ENCODE measurements at regions not wholly inside any gene's neighbourhood (a gene's known extent, or its start where the extent isn't known, plus 50 kb on each side); places are given as distances from the start of the nearest gene placed in this dataset.

GRCh38 chr2:17296686-17297085 lies 221.6 kb downstream of the RAD51AP2 start:
- TF ChIP-seq YY1 (IDR thresholded peaks at IDR 0.05; ENCODE audit: low read depth) (no peak), FOSL2 (IDR thresholded peaks at IDR 0.05; ENCODE audit: borderline replicate concordance, low read depth) (no peak), USF2 (IDR thresholded peaks at IDR 0.05; ENCODE audit: borderline replicate concordance, low read depth, low read length) (no peak), RXRA (IDR thresholded peaks at IDR 0.05; ENCODE audit: borderline replicate concordance, low read depth) (no peak)
- H3K4me3 ChIP-seq (ENCODE audit: low read depth in 2 of 2, low read length in 1 of 2): no peak overlapping the region
- POLR2A ChIA-PET: no interaction called here
- no peak for DNase-seq
- H3K9me3 ChIP-seq: no peaks in the 10 kb centered on the region
- no peaks in the 10 kb centered on the region for H3K9me2 ChIP-seq
- H3K4me2 ChIP-seq: no peak overlapping the region
- H3K9ac ChIP-seq: no peak overlapping the region
- no peaks in the 10 kb centered on the region for H3K79me2 ChIP-seq (ENCODE audit: insufficient read depth)
- H2AFZ ChIP-seq (ENCODE audit: low read depth): no peak overlapping the region
- no peak overlapping the region for H3K27ac ChIP-seq (ENCODE audit: low read depth in 2 of 2, low read length in 1 of 2)
- no peaks in the 10 kb centered on the region for H4K20me1 ChIP-seq (ENCODE audit: insufficient read depth)
- CTCF ChIA-PET: interaction anchor here (1.0 to 7.6 kb wide), 3 partner anchors 12 to 540 kb away, joined by 3 to 69 read pairs (median 5); no protein-coding TSS in a partner anchor
- H3K4me1 ChIP-seq (ENCODE audit: control insufficient read depth in 1 of 2, insufficient read depth in 2 of 2, low read depth in 1 of 2, low read length in 1 of 2): no peaks in the 10 kb centered on the region
- no peaks in the 10 kb centered on the region for H3F3A ChIP-seq (replicated peaks; ENCODE audit: insufficient read depth)
- H3K36me3 ChIP-seq (replicated peaks in 1 of 2; ENCODE audit: control insufficient read depth in 1 of 2, insufficient read depth in 2 of 2, low read length in 1 of 2): no peaks in the 10 kb centered on the region
- H3K27me3 ChIP-seq (ENCODE audit: insufficient read depth): no peaks in the 10 kb centered on the region

DNA sequence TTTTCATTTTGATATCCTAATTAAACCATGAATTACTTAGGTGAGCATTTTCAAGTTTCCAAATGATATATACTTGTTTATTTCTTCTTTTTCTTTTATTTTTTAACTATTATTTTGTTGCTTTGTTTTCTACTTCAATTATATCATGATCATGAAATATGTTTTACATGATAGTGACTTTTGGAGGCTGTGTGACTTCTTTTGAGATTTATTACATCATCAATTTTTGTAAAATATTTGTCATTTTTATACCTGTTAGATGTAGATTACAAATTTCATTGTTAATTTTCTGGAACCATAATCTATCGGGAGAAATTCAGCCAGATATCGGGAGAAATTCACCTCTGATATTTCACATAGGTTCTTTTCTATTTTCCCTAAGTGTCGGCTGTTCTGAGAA lies 228.6 kb downstream of the RAD51AP2 start:
- ChIA-PET POLR2A (no interaction called here), CTCF (no interaction called here)
- Histone ChIP-seq H3K9ac (no peak overlapping the region), H3K27me3 (ENCODE audit: insufficient read depth) (no peaks in the 10 kb centered on the region), H3K4me3 (ENCODE audit: low read depth in 2 of 2, low read length in 1 of 2) (no peak overlapping the region), H4K20me1 (ENCODE audit: insufficient read depth) (no peaks in the 10 kb centered on the region), H3K36me3 (replicated peaks in 1 of 2; ENCODE audit: control insufficient read depth in 1 of 2, insufficient read depth in 2 of 2, low read length in 1 of 2) (no peaks in the 10 kb centered on the region), H3K27ac (ENCODE audit: low read depth in 2 of 2, low read length in 1 of 2) (no peak overlapping the region), H3K4me1 (ENCODE audit: control insufficient read depth in 1 of 2, insufficient read depth in 2 of 2, low read depth in 1 of 2, low read length in 1 of 2) (no peaks in the 10 kb centered on the region), H3K79me2 (ENCODE audit: insufficient read depth) (no peaks in the 10 kb centered on the region), H3K9me3 (no peaks in the 10 kb centered on the region), H3K4me2 (no peak overlapping the region), H2AFZ (ENCODE audit: low read depth) (no peak overlapping the region), H3K9me2 (no peaks in the 10 kb centered on the region), H3F3A (replicated peaks; ENCODE audit: insufficient read depth) (no peaks in the 10 kb centered on the region)
- no peak for DNase-seq
- TF ChIP-seq NRF1 (IDR thresholded peaks at IDR 0.05; ENCODE audit: low read depth, low read length) (no peak), GATA2 (CRISPR knock-in tag; IDR thresholded peaks at IDR 0.05) (no peak), POLR2AphosphoS5 (IDR thresholded peaks at IDR 0.05; ENCODE audit: low read depth, low read length) (no peak), FOXJ3 (CRISPR knock-in tag; IDR thresholded peaks at IDR 0.05) (no peak), EZH2phosphoT487 (IDR thresholded peaks at IDR 0.05; ENCODE audit: borderline replicate concordance, low read depth) (no peak), TEAD4 (IDR thresholded peaks at IDR 0.05; ENCODE audit: borderline replicate concordance, insufficient read depth) (no peak), JUND (IDR thresholded peaks at IDR 0.05) (no peak), USF2 (IDR thresholded peaks at IDR 0.05; ENCODE audit: borderline replicate concordance, low read depth, low read length) (no peak), GABPA (IDR thresholded peaks at IDR 0.05; ENCODE audit: low read depth) (no peak), SMC3 (IDR thresholded peaks at IDR 0.05; ENCODE audit: low read depth, low read length) (no peak), MEF2A (IDR thresholded peaks at IDR 0.05; ENCODE audit: borderline replicate concordance, low read depth) (no peak), RXRA (IDR thresholded peaks at IDR 0.05; ENCODE audit: borderline replicate concordance, low read depth) (no peak)
- TF ChIP-seq, protein P1, sequence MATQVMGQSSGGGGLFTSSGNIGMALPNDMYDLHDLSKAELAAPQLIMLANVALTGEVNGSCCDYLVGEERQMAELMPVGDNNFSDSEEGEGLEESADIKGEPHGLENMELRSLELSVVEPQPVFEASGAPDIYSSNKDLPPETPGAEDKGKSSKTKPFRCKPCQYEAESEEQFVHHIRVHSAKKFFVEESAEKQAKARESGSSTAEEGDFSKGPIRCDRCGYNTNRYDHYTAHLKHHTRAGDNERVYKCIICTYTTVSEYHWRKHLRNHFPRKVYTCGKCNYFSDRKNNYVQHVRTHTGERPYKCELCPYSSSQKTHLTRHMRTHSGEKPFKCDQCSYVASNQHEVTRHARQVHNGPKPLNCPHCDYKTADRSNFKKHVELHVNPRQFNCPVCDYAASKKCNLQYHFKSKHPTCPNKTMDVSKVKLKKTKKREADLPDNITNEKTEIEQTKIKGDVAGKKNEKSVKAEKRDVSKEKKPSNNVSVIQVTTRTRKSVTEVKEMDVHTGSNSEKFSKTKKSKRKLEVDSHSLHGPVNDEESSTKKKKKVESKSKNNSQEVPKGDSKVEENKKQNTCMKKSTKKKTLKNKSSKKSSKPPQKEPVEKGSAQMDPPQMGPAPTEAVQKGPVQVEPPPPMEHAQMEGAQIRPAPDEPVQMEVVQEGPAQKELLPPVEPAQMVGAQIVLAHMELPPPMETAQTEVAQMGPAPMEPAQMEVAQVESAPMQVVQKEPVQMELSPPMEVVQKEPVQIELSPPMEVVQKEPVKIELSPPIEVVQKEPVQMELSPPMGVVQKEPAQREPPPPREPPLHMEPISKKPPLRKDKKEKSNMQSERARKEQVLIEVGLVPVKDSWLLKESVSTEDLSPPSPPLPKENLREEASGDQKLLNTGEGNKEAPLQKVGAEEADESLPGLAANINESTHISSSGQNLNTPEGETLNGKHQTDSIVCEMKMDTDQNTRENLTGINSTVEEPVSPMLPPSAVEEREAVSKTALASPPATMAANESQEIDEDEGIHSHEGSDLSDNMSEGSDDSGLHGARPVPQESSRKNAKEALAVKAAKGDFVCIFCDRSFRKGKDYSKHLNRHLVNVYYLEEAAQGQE (IDR thresholded peaks at IDR 0.05; ENCODE audit: low read depth, low read length): no peak
- TF ChIP-seq, protein P2, sequence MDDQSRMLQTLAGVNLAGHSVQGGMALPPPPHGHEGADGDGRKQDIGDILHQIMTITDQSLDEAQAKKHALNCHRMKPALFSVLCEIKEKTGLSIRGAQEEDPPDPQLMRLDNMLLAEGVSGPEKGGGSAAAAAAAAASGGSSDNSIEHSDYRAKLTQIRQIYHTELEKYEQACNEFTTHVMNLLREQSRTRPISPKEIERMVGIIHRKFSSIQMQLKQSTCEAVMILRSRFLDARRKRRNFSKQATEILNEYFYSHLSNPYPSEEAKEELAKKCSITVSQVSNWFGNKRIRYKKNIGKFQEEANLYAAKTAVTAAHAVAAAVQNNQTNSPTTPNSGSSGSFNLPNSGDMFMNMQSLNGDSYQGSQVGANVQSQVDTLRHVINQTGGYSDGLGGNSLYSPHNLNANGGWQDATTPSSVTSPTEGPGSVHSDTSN (IDR thresholded peaks at IDR 0.05): no peak
- TF ChIP-seq, protein P3, sequence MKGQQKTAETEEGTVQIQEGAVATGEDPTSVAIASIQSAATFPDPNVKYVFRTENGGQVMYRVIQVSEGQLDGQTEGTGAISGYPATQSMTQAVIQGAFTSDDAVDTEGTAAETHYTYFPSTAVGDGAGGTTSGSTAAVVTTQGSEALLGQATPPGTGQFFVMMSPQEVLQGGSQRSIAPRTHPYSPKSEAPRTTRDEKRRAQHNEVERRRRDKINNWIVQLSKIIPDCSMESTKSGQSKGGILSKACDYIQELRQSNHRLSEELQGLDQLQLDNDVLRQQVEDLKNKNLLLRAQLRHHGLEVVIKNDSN (IDR thresholded peaks at IDR 0.05; ENCODE audit: borderline replicate concordance, low read depth): no peak
- TF ChIP-seq, protein P4, sequence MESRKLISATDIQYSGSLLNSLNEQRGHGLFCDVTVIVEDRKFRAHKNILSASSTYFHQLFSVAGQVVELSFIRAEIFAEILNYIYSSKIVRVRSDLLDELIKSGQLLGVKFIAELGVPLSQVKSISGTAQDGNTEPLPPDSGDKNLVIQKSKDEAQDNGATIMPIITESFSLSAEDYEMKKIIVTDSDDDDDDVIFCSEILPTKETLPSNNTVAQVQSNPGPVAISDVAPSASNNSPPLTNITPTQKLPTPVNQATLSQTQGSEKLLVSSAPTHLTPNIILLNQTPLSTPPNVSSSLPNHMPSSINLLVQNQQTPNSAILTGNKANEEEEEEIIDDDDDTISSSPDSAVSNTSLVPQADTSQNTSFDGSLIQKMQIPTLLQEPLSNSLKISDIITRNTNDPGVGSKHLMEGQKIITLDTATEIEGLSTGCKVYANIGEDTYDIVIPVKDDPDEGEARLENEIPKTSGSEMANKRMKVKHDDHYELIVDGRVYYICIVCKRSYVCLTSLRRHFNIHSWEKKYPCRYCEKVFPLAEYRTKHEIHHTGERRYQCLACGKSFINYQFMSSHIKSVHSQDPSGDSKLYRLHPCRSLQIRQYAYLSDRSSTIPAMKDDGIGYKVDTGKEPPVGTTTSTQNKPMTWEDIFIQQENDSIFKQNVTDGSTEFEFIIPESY (IDR thresholded peaks at IDR 0.05; ENCODE audit: borderline replicate concordance, low read depth): no peak
- TF ChIP-seq, protein P5, sequence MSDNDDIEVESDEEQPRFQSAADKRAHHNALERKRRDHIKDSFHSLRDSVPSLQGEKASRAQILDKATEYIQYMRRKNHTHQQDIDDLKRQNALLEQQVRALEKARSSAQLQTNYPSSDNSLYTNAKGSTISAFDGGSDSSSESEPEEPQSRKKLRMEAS (IDR thresholded peaks at IDR 0.05; ENCODE audit: low read depth): no peak
- 54% methylated on average over 3 of the region's 3 CpGs for WGBS (ENCODE audit: low lambda C conversion rate)
